RWPE1 (cell line): ENCODE measurements at regions not wholly inside any gene's neighbourhood (a gene's known extent, or its start where the extent isn't known, plus 50 kb on each side); places are given as distances from the start of the nearest gene placed in this dataset.

Experiments used
- CTCF ChIA-PET: fragments of 350-600 bp; sonication (Branson Sonifier 250); formaldehyde crosslinking; extraction: SDS; loops from one replicate; lab custom pipeline; 2021; lab: Yijun Ruan, JAX
- POLR2A ChIA-PET: fragments of 400-600 bp; formaldehyde crosslinking; extraction: SDS; loops from one replicate; lab custom pipeline; 2020; ENCODE audit warnings: antibody characterized with exemption; ENCODE audit not compliant: low non-redundant PET; lab: Yijun Ruan, JAX
- DNase-seq: peaks from one replicate; pipeline ENCODE4 v3.0.0; 2012; ENCODE audit warnings: low spot score
- H3K27ac ChIP-seq: fragments of 450-650 bp; 2 replicates; pipeline ENCODE4 v1.5.1; 2017
- TF ChIP-seq, protein P1 (sequence below): fragments of 450-650 bp; conservative IDR thresholded peaks from 2 replicates; pipeline ENCODE4 v1.5.1; 2017; ENCODE audit warnings: low read depth, mild to moderate bottlenecking

DNA sequence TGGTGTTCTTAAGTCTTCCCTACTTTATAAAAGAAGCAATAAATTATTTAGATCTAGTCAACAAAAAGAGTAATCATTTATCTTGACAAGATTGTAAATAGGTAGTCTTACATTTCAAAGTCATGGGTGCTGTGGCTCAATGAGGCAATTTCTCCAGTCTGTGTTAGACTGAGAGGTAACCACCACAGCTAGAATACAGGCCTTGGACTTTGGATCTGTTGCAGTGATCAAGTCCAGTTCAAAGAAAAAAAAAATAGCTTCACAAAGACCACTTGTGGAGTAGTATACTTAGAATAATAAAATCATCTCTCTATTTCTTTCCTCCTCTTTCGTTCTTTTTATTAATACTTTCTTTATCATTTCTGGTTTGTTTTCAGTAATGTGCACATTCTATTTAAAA lies 93.1 kb upstream of the FSIP2 start:
- TF ChIP-seq, protein P1, sequence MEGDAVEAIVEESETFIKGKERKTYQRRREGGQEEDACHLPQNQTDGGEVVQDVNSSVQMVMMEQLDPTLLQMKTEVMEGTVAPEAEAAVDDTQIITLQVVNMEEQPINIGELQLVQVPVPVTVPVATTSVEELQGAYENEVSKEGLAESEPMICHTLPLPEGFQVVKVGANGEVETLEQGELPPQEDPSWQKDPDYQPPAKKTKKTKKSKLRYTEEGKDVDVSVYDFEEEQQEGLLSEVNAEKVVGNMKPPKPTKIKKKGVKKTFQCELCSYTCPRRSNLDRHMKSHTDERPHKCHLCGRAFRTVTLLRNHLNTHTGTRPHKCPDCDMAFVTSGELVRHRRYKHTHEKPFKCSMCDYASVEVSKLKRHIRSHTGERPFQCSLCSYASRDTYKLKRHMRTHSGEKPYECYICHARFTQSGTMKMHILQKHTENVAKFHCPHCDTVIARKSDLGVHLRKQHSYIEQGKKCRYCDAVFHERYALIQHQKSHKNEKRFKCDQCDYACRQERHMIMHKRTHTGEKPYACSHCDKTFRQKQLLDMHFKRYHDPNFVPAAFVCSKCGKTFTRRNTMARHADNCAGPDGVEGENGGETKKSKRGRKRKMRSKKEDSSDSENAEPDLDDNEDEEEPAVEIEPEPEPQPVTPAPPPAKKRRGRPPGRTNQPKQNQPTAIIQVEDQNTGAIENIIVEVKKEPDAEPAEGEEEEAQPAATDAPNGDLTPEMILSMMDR, result no peak
- H3K27ac ChIP-seq, result no peak overlapping the region
- ChIA-PET CTCF (no interaction called here), POLR2A (no interaction called here)
- no peak for DNase-seq

DNA sequence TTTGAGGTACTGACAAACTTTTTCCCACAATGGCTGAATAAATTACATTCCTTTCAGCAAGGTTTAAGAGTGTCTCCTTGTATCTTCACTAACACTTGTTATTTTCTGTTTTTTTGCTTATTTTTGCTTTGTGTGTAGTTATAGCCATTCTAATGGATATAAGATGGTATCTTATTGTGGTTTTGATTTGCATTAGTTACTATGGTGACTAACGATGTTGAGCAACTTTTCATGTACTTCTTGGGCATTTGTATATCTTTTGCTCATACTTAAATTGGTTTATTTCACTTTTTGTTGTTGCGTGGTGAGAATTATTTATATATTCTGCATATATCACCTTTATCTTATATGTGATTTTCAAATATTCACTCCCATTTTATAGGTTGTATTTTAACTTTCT lies 79.9 kb upstream of the FSIP2 start:
- no peak for DNase-seq
- TF ChIP-seq, protein P1, result no peak
- ChIA-PET POLR2A (no interaction called here), CTCF (interaction anchor here (0.7 kb wide), 1 partner anchor 417 kb away, joined by 3 read pairs; no protein-coding TSS in a partner anchor)
- H3K27ac ChIP-seq, result no peak overlapping the region

DNA sequence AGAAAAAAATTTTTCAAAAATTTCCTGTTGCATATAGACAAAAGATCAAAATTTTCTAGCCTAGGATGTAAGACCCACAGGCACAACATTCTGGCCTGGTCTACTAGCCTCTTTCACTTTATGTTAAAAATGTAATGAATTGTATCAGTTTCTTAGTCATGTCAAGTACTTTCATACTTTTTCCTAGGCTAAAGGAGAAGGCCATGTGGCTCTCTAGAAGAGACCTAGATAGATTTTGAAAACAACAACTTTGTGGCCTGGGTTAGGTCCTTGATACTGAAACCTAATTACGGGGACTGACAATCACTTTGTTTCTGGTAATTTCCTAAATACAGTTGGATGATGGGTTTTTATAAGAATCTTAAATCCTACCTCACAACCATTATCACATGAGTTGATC lies 74.8 kb upstream of the FSIP2 start:
- DNase-seq, result no peak
- ChIA-PET POLR2A (no interaction called here), CTCF (interaction anchor here (0.6 kb wide), 1 partner anchor 789 kb away, joined by 4 read pairs; no protein-coding TSS in a partner anchor)
- no peak overlapping the region for H3K27ac ChIP-seq
- TF ChIP-seq, protein P1, result no peak

DNA sequence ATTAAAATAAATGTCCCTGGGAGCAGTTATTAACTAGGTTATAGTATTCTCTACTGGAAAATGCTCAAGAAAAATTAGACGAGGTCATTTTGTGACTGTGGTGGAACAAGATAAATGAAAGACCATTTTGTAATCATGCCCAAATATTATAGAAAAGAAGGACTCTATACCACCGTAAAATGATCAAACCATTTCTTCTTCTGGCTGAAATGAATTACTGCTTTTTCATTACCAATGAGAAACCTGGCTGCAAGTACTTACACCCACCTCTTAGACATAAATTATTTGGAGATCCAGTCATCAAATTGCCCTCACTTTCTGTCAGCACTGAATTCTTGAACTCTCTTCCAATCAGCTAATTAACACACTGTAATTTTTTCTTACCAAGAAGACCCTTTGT lies 74.2 kb upstream of the FSIP2 start:
- POLR2A ChIA-PET, result no interaction called here
- CTCF ChIA-PET, result no interaction called here
- H3K27ac ChIP-seq, result no peak overlapping the region
- TF ChIP-seq, protein P1, result no peak
- no peak for DNase-seq

DNA sequence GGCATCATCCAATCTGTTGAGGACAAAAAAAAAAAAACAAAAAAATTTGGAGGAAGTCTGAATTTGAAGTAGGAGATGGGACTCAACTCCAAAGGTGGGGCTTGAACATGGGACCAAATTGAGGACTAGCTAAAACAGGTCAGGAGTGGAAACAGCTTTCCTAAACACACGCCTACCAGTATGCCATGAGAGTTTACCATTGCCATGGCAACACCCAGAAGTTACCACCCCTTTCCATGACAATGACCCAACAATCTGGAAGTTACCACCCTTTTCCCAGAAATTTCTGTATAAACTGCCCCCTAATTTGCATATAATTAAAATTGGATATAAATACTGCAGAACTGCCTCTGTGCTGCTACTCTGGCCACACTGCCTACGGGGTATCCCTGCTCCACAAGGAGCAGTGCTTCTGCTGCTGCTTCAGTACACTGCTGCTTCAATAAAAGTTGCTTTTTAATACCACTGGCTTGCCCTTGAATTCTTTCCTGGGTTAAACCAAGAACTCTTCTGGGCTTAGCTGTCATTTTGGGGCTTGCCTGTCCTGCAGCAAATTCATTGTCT lies 73.3 kb upstream of the FSIP2 start:
- H3K27ac ChIP-seq, result no peak overlapping the region
- ChIA-PET CTCF (interaction anchor here (1.1 kb wide), 1 partner anchor 1054 kb away, joined by 3 read pairs; no protein-coding TSS in a partner anchor), POLR2A (no interaction called here)
- DNase-seq, result no peak
- TF ChIP-seq, protein P1, result no peak

DNA sequence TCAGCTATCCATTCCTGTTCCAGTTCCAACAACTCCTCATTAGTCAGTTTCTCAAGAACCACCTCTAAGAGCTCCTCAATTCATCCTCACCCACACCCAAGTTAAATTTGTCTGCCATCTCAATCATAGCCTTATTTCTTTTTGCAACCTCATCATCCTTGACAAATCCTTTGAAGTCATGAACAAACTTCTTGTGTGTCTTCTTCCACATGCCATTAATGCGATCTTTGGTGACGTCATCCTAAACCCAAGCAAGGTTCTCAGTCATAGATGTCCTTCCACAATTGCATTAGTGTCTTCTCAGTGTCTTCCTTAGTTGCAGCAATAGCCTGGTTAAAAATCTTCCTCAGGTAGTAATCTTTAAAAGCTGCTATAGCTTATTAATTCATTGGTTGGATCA lies 71.2 kb upstream of the FSIP2 start:
- TF ChIP-seq, protein P1, result no peak
- no peak overlapping the region for H3K27ac ChIP-seq
- ChIA-PET POLR2A (no interaction called here), CTCF (interaction anchor here (0.7 kb wide), 1 partner anchor 10 kb away, joined by 3 read pairs; no protein-coding TSS in a partner anchor)
- no peak for DNase-seq
